GM12872 (cell line): ENCODE measurements at regions not wholly inside any gene's neighbourhood (a gene's known extent, or its start where the extent isn't known, plus 50 kb on each side); places are given as distances from the start of the nearest gene placed in this dataset.

Source experiments
- CTCF ChIP-seq: IDR thresholded peaks from 3 replicates; pipeline ENCODE4 v1.5.1; 2011; ENCODE audit warnings: low read depth, mild to moderate bottlenecking, low read length, moderate library complexity; ENCODE audit not compliant: insufficient read depth

GRCh38 chr2:187057466-187057865 is 208.5 kb upstream of the ZSWIM2 start:
- TF ChIP-seq CTCF, result no peak

GRCh38 chr2:187056416-187057334 is 207.7 kb upstream of the ZSWIM2 start:
- no peak for TF ChIP-seq CTCF

GRCh38 chr2:187055463-187055862 is 206.5 kb upstream of the ZSWIM2 start:
- no peak for TF ChIP-seq CTCF

GRCh38 chr2:187054501-187055319 is 205.7 kb upstream of the ZSWIM2 start:
- TF ChIP-seq CTCF, result peak; percentile 52

- TF ChIP-seq CTCF, result no peak
Measured at GRCh38 chr2:187051350-187051749, 202.4 kb upstream of the ZSWIM2 start.

- no peak for TF ChIP-seq CTCF
Measured at GRCh38 chr2:187050409-187050998, 201.5 kb upstream of the ZSWIM2 start.

GRCh38 chr2:187037310-187037709 is 188.3 kb upstream of the ZSWIM2 start:
- TF ChIP-seq CTCF, result no peak
